Astrocyte of the spinal cord (primary cell): ENCODE measurements at regions not wholly inside any gene's neighbourhood (a gene's known extent, or its start where the extent isn't known, plus 50 kb on each side); places are given as distances from the start of the nearest gene placed in this dataset.
"Not testable (repeated sequence)": the region's sequence is repeated elsewhere in the genome, so short reads cannot be mapped to it uniquely, and the experiment has no call there.

Experiments used
- DNase-seq: peaks from one replicate; pipeline ENCODE4 v3.0.0; 2011; ENCODE audit warnings: low read depth, low spot score
- H3K4me3 ChIP-seq: 2 replicates; pipeline ENCODE4 v1.5.1; 2011; ENCODE audit warnings: low read depth, mild to moderate bottlenecking, low read length, moderate library complexity
- CTCF ChIP-seq: IDR thresholded peaks from 2 replicates; pipeline ENCODE4 v1.5.1; 2012; ENCODE audit warnings: low read depth, mild to moderate bottlenecking, low read length, inconsistent platforms
- in situ Hi-C: cut with HindIII; loops from 2 replicates; pipeline ENCODE4 v1.10.0; 2017; ENCODE audit warnings: low sequenced_read_pairs

- no peak overlapping the region for H3K4me3 ChIP-seq
- in situ Hi-C loops = no loop called here
- no peak for TF ChIP-seq CTCF
- no peak for DNase-seq
Observed at GRCh38 chr2:195437521-195437920, 219.5 kb upstream of the SLC39A10 start.

GRCh38 chr2:195434346-195434745 lies 222.7 kb upstream of the SLC39A10 start:
- TF ChIP-seq CTCF = no peak
- H3K4me3 ChIP-seq = no peak overlapping the region
- in situ Hi-C loops = no loop called here
- DNase-seq = no peak

GRCh38 chr2:195433729-195434128 lies 223.3 kb upstream of the SLC39A10 start:
- H3K4me3 ChIP-seq, in situ Hi-C loops, DNase-seq: not testable (repeated sequence)

GRCh38 chr2:195428673-195429072 lies 228.4 kb upstream of the SLC39A10 start:
- in situ Hi-C loops = no loop called here
- no peak for DNase-seq
- TF ChIP-seq CTCF = no peak
- no peak overlapping the region for H3K4me3 ChIP-seq

- in situ Hi-C loops = no loop called here
- no peak overlapping the region for H3K4me3 ChIP-seq
- no peak for DNase-seq
- no peak for TF ChIP-seq CTCF
Observed at GRCh38 chr2:195425328-195425727, 231.7 kb upstream of the SLC39A10 start.

- no peak overlapping the region for H3K4me3 ChIP-seq
- DNase-seq = no peak
- in situ Hi-C loops = no loop called here
- TF ChIP-seq CTCF = no peak
Observed at GRCh38 chr2:195419033-195419432, 238.0 kb upstream of the SLC39A10 start.

GRCh38 chr2:195414537-195415100 lies 242.4 kb upstream of the SLC39A10 start:
- in situ Hi-C loops = no loop called here

More at GRCh38 chr2:195414537-195415100, 242.4 kb upstream of the SLC39A10 start:
- DNase-seq = no peak
- no peak for TF ChIP-seq CTCF
- no peak overlapping the region for H3K4me3 ChIP-seq
